ENCODE measurements at regions not wholly inside any gene's neighbourhood (a gene's known extent, or its start where the extent isn't known, plus 50 kb on each side); places are given as distances from the start of the nearest gene placed in this dataset.

- Histone ChIP-seq H3K4me3 (ENCODE audit: insufficient read length, low read depth) (no peak overlapping the region), H3K27me3 (ENCODE audit: insufficient read depth, insufficient read length) (no peaks in the 10 kb centered on the region), H3K36me3 (ENCODE audit: insufficient read depth, insufficient read length, low read length) (no peaks in the 10 kb centered on the region), H3K9me3 (ENCODE audit: insufficient read depth, low read length) (no peaks in the 10 kb centered on the region), H3K9ac (ENCODE audit: insufficient read length, low read depth) (no peak overlapping the region), H3K4me1 (ENCODE audit: insufficient read depth, insufficient read length) (no peaks in the 10 kb centered on the region)
- TF ChIP-seq YY1 (IDR thresholded peaks at IDR 0.05; ENCODE audit: insufficient read depth, insufficient read length): no peak
- no peak for TF ChIP-seq ZNF274 (IDR thresholded peaks at IDR 0.05; ENCODE audit: low read depth, low read length)
- TF ChIP-seq SUZ12 (IDR thresholded peaks at IDR 0.05; ENCODE audit: extremely low read depth, insufficient read depth, insufficient read length): no peak
- DNase-seq (ENCODE audit: low read depth, low spot score): no peak
Observed at GRCh38 chr6:168948990-168949531, 304.6 kb downstream of the THBS2 start.

GRCh38 chr6:168948002-168948401 lies 305.6 kb downstream of the THBS2 start:
- DNase-seq (ENCODE audit: low read depth, low spot score): no peak
- Histone ChIP-seq H3K9me3 (ENCODE audit: insufficient read depth, low read length) (no peaks in the 10 kb centered on the region), H3K9ac (ENCODE audit: insufficient read length, low read depth) (no peak overlapping the region), H3K36me3 (ENCODE audit: insufficient read depth, insufficient read length, low read length) (no peaks in the 10 kb centered on the region), H3K4me1 (ENCODE audit: insufficient read depth, insufficient read length) (no peaks in the 10 kb centered on the region), H3K4me3 (ENCODE audit: insufficient read length, low read depth) (no peak overlapping the region), H3K27me3 (ENCODE audit: insufficient read depth, insufficient read length) (no peaks in the 10 kb centered on the region)
- TF ChIP-seq SUZ12 (IDR thresholded peaks at IDR 0.05; ENCODE audit: extremely low read depth, insufficient read depth, insufficient read length): no peak
- no peak for TF ChIP-seq ZNF274 (IDR thresholded peaks at IDR 0.05; ENCODE audit: low read depth, low read length)

GRCh38 chr6:168943231-168943905 lies 310.3 kb downstream of the THBS2 start:
- Histone ChIP-seq H3K36me3 (ENCODE audit: insufficient read depth, insufficient read length, low read length) (no peaks in the 10 kb centered on the region), H3K9me3 (ENCODE audit: insufficient read depth, low read length) (no peaks in the 10 kb centered on the region), H3K27me3 (ENCODE audit: insufficient read depth, insufficient read length) (no peaks in the 10 kb centered on the region), H3K4me1 (ENCODE audit: insufficient read depth, insufficient read length) (no peaks in the 10 kb centered on the region), H3K9ac (ENCODE audit: insufficient read length, low read depth) (no peak overlapping the region), H3K4me3 (ENCODE audit: insufficient read length, low read depth) (no peak overlapping the region)
- TF ChIP-seq YY1 (IDR thresholded peaks at IDR 0.05; ENCODE audit: insufficient read depth, insufficient read length) (no peak), SUZ12 (IDR thresholded peaks at IDR 0.05; ENCODE audit: extremely low read depth, insufficient read depth, insufficient read length) (no peak), ZNF274 (IDR thresholded peaks at IDR 0.05; ENCODE audit: low read depth, low read length) (no peak)
- no peak for DNase-seq (ENCODE audit: low read depth, low spot score)

DNA sequence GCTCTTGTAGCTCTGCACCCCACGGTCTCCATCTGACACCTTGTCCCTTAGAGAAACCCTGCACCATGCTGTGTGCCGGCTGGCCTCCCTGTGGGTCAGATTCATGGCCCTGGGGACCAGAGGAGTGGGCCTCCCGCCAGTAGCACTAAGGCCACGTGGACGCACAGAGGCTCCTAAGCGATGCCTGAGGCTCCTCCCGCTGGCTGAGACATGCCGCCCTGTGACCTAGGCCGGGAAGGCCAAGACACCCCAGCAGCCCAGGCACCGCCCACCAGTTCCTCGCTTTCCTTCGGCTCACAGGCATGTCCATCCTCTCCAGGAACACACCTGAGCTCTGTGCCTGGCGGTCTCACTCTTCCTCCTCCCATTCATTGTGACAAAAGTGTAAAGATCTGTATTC lies 311.0 kb downstream of the THBS2 start:
- H3K9ac ChIP-seq (ENCODE audit: insufficient read length, low read depth): no peak overlapping the region
- no peak overlapping the region for H3K4me3 ChIP-seq (ENCODE audit: insufficient read length, low read depth)
- no peak for DNase-seq (ENCODE audit: low read depth, low spot score)
- H3K27me3 ChIP-seq (ENCODE audit: insufficient read depth, insufficient read length): no peaks in the 10 kb centered on the region
- H3K36me3 ChIP-seq (ENCODE audit: insufficient read depth, insufficient read length, low read length): no peaks in the 10 kb centered on the region
- TF ChIP-seq SUZ12 (IDR thresholded peaks at IDR 0.05; ENCODE audit: extremely low read depth, insufficient read depth, insufficient read length) (no peak), YY1 (IDR thresholded peaks at IDR 0.05; ENCODE audit: insufficient read depth, insufficient read length) (no peak), ZNF274 (IDR thresholded peaks at IDR 0.05; ENCODE audit: low read depth, low read length) (no peak)
- H3K4me1 ChIP-seq (ENCODE audit: insufficient read depth, insufficient read length): no peaks in the 10 kb centered on the region
- H3K9me3 ChIP-seq (ENCODE audit: insufficient read depth, low read length): no peaks in the 10 kb centered on the region

- Histone ChIP-seq H3K27me3 (ENCODE audit: insufficient read depth, insufficient read length) (no peaks in the 10 kb centered on the region), H3K4me1 (ENCODE audit: insufficient read depth, insufficient read length) (no peaks in the 10 kb centered on the region), H3K36me3 (ENCODE audit: insufficient read depth, insufficient read length, low read length) (no peaks in the 10 kb centered on the region), H3K9ac (ENCODE audit: insufficient read length, low read depth) (no peak overlapping the region), H3K9me3 (ENCODE audit: insufficient read depth, low read length) (no peaks in the 10 kb centered on the region), H3K4me3 (ENCODE audit: insufficient read length, low read depth) (no peak overlapping the region)
- no peak for DNase-seq (ENCODE audit: low read depth, low spot score)
- TF ChIP-seq YY1 (IDR thresholded peaks at IDR 0.05; ENCODE audit: insufficient read depth, insufficient read length): no peak
- TF ChIP-seq ZNF274 (IDR thresholded peaks at IDR 0.05; ENCODE audit: low read depth, low read length): no peak
- TF ChIP-seq SUZ12 (IDR thresholded peaks at IDR 0.05; ENCODE audit: extremely low read depth, insufficient read depth, insufficient read length): no peak
Observed at GRCh38 chr6:168941036-168941435, 312.6 kb downstream of the THBS2 start.

- Histone ChIP-seq H3K27me3 (ENCODE audit: insufficient read depth, insufficient read length) (no peaks in the 10 kb centered on the region), H3K36me3 (ENCODE audit: insufficient read depth, insufficient read length, low read length) (no peaks in the 10 kb centered on the region), H3K4me3 (ENCODE audit: insufficient read length, low read depth) (no peak overlapping the region), H3K9me3 (ENCODE audit: insufficient read depth, low read length) (no peaks in the 10 kb centered on the region), H3K4me1 (ENCODE audit: insufficient read depth, insufficient read length) (no peaks in the 10 kb centered on the region), H3K9ac (ENCODE audit: insufficient read length, low read depth) (no peak overlapping the region)
- no peak for DNase-seq (ENCODE audit: low read depth, low spot score)
- TF ChIP-seq ZNF274 (IDR thresholded peaks at IDR 0.05; ENCODE audit: low read depth, low read length): no peak
- no peak for TF ChIP-seq SUZ12 (IDR thresholded peaks at IDR 0.05; ENCODE audit: extremely low read depth, insufficient read depth, insufficient read length)
- no peak for TF ChIP-seq YY1 (IDR thresholded peaks at IDR 0.05; ENCODE audit: insufficient read depth, insufficient read length)
Observed at GRCh38 chr6:168939796-168940195, 313.9 kb downstream of the THBS2 start.

- H3K4me3 ChIP-seq (ENCODE audit: insufficient read length, low read depth): no peak overlapping the region
- H3K9me3 ChIP-seq (ENCODE audit: insufficient read depth, low read length): no peaks in the 10 kb centered on the region
- DNase-seq (ENCODE audit: low read depth, low spot score): no peak
- no peaks in the 10 kb centered on the region for H3K4me1 ChIP-seq (ENCODE audit: insufficient read depth, insufficient read length)
- no peak overlapping the region for H3K9ac ChIP-seq (ENCODE audit: insufficient read length, low read depth)
- TF ChIP-seq ZNF274 (IDR thresholded peaks at IDR 0.05; ENCODE audit: low read depth, low read length) (no peak), YY1 (IDR thresholded peaks at IDR 0.05; ENCODE audit: insufficient read depth, insufficient read length) (no peak), SUZ12 (IDR thresholded peaks at IDR 0.05; ENCODE audit: extremely low read depth, insufficient read depth, insufficient read length) (no peak)
- H3K27me3 ChIP-seq (ENCODE audit: insufficient read depth, insufficient read length): no peaks in the 10 kb centered on the region
- no peaks in the 10 kb centered on the region for H3K36me3 ChIP-seq (ENCODE audit: insufficient read depth, insufficient read length, low read length)
Observed at GRCh38 chr6:168939041-168939440, 314.6 kb downstream of the THBS2 start.
